Liver (tissue), 3 donors: ENCODE measurements at regions not wholly inside any gene's neighbourhood (a gene's known extent, or its start where the extent isn't known, plus 50 kb on each side); places are given as distances from the start of the nearest gene placed in this dataset.

ENCODE experiments used
- CTCF ChIP-seq: fragments of 150-350 bp; IDR thresholded peaks from 2 replicates; pipeline ENCODE4 v1.5.1; 2017; ENCODE audit warnings: improper control_type of control experiment, low read depth, low read length; ENCODE audit not compliant: missing input control
- EGR1 ChIP-seq, 2 donors: IDR thresholded peaks; 2 replicates each; pipeline ENCODE4 v1.6.1; 2016 to 2018; ENCODE audit warnings: antibody characterized with exemption in 2 of 2, low read depth in 2 of 2
- GABPA ChIP-seq, 2 donors: IDR thresholded peaks in 1 of 2; conservative IDR thresholded peaks in 1 of 2; 2 replicates each; pipeline ENCODE4 v1.6.1; 2016; ENCODE audit warnings: antibody characterized with exemption in 2 of 2, mild to moderate bottlenecking in 1 of 2, moderate library complexity in 1 of 2
- JUND ChIP-seq, 2 donors: IDR thresholded peaks; 2 replicates each; pipeline ENCODE4 v1.6.1; 2016; ENCODE audit warnings: antibody characterized with exemption in 2 of 2
- RXRA ChIP-seq, 2 donors: IDR thresholded peaks; 2 replicates each; pipeline ENCODE4 v1.6.1; 2017 to 2018; ENCODE audit warnings: antibody characterized with exemption in 2 of 2, mild to moderate bottlenecking in 1 of 2
- SP1 ChIP-seq: IDR thresholded peaks from 2 replicates; pipeline ENCODE4 v1.6.1; 2018; ENCODE audit warnings: antibody characterized with exemption, mild to moderate bottlenecking
- TAF1 ChIP-seq: conservative IDR thresholded peaks from 2 replicates; pipeline ENCODE4 v1.6.1; 2016; ENCODE audit warnings: antibody characterized with exemption, mild to moderate bottlenecking
- YY1 ChIP-seq: IDR thresholded peaks from 2 replicates; pipeline ENCODE4 v1.6.1; 2016; ENCODE audit warnings: antibody characterized with exemption, mild to moderate bottlenecking
- ZBTB33 ChIP-seq: IDR thresholded peaks from 2 replicates; pipeline ENCODE4 v1.6.1; 2016; ENCODE audit warnings: antibody characterized with exemption
- TF ChIP-seq, protein P1 (sequence below): IDR thresholded peaks from 2 replicates; pipeline ENCODE4 v1.6.1; 2016; ENCODE audit warnings: antibody characterized with exemption
- TF ChIP-seq, protein P2 (sequence below): IDR thresholded peaks from 2 replicates; pipeline ENCODE4 v1.6.1; 2016; ENCODE audit warnings: antibody characterized with exemption
- TF ChIP-seq, protein P3 (sequence below): IDR thresholded peaks from 2 replicates; pipeline ENCODE4 v1.6.1; 2016; ENCODE audit warnings: antibody characterized with exemption, mild to moderate bottlenecking
- donor health status: healthy.
- donor health status: healthy.

GRCh38 chr5:93055971-93056370 is 525.0 kb downstream of the NR2F1-AS1 start:
- no peak for TF ChIP-seq CTCF
- TF ChIP-seq SP1, result no peak
- TF ChIP-seq, protein P1, sequence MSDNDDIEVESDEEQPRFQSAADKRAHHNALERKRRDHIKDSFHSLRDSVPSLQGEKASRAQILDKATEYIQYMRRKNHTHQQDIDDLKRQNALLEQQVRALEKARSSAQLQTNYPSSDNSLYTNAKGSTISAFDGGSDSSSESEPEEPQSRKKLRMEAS, result no peak
- no peak for TF ChIP-seq RXRA (IDR thresholded peaks at IDR 0.05)
- TF ChIP-seq TAF1, result no peak
- no peak for TF ChIP-seq YY1
- TF ChIP-seq, protein P2, sequence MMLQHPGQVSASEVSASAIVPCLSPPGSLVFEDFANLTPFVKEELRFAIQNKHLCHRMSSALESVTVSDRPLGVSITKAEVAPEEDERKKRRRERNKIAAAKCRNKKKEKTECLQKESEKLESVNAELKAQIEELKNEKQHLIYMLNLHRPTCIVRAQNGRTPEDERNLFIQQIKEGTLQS, result no peak
- no peak for TF ChIP-seq EGR1 (IDR thresholded peaks at IDR 0.05; ENCODE audit: low read depth in 2 of 2)
- no peak for TF ChIP-seq ZBTB33
- no peak for TF ChIP-seq GABPA (IDR thresholded peaks at IDR 0.05 in 1 of 2, conservative IDR thresholded peaks at IDR 0.05 in 1 of 2)
- TF ChIP-seq JUND (IDR thresholded peaks at IDR 0.05), result no peak
- TF ChIP-seq, protein P3, sequence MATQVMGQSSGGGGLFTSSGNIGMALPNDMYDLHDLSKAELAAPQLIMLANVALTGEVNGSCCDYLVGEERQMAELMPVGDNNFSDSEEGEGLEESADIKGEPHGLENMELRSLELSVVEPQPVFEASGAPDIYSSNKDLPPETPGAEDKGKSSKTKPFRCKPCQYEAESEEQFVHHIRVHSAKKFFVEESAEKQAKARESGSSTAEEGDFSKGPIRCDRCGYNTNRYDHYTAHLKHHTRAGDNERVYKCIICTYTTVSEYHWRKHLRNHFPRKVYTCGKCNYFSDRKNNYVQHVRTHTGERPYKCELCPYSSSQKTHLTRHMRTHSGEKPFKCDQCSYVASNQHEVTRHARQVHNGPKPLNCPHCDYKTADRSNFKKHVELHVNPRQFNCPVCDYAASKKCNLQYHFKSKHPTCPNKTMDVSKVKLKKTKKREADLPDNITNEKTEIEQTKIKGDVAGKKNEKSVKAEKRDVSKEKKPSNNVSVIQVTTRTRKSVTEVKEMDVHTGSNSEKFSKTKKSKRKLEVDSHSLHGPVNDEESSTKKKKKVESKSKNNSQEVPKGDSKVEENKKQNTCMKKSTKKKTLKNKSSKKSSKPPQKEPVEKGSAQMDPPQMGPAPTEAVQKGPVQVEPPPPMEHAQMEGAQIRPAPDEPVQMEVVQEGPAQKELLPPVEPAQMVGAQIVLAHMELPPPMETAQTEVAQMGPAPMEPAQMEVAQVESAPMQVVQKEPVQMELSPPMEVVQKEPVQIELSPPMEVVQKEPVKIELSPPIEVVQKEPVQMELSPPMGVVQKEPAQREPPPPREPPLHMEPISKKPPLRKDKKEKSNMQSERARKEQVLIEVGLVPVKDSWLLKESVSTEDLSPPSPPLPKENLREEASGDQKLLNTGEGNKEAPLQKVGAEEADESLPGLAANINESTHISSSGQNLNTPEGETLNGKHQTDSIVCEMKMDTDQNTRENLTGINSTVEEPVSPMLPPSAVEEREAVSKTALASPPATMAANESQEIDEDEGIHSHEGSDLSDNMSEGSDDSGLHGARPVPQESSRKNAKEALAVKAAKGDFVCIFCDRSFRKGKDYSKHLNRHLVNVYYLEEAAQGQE, result no peak
